ENCODE measurements at regions not wholly inside any gene's neighbourhood (a gene's known extent, or its start where the extent isn't known, plus 50 kb on each side); places are given as distances from the start of the nearest gene placed in this dataset.

DNA sequence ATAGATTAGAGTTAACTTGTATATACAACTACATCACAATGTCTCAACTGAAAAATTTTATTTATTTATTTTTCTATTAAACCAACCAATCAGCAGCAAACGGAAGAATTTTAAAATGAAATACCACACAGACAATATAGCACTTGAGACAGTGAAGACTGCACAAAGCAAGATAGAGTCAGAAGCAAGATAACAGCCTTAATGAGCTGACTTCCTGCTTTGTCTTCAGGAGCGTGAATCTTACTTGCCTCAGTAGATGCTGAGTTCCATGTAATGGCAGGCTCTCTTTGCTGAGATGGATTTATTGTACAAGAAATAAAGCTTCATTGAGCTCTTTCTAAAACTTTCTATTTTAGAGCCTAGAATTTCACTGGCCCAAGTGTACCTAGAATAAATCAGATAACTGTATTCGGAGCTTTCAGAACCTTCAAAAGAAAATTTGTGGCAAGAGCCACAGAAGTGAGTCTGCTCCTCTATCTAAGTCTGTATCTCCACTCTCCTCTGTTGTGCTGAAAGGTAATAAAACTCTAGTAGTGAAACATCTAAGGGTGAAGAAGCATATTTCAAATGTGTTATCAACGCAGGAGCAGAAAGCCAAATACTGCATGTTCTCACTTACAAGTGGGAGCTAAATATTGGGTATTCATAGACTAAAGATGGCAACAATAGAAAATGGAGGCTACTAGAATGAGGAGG is 83.3 kb upstream of the ANKRD55 start:
- DNase-seq (ENCODE audit: insufficient read length, low spot score) (no peak), FAIRE-seq (no peak)
- TF ChIP-seq PAX5 (IDR thresholded peaks at IDR 0.05; ENCODE audit: insufficient read depth, low read length, severe bottlenecking) (no peak), SPI1 (IDR thresholded peaks at IDR 0.05; ENCODE audit: low read depth, low read length) (no peak), POLR2AphosphoS5 (IDR thresholded peaks at IDR 0.05; ENCODE audit: low read depth, low read length) (no peak), TAF1 (IDR thresholded peaks at IDR 0.05; ENCODE audit: low read depth, low read length) (no peak), POLR2A (IDR thresholded peaks at IDR 0.05; ENCODE audit: low read depth, low read length) (no peak), POU2F2 (IDR thresholded peaks at IDR 0.05; ENCODE audit: low read depth, low read length) (no peak)

DNA sequence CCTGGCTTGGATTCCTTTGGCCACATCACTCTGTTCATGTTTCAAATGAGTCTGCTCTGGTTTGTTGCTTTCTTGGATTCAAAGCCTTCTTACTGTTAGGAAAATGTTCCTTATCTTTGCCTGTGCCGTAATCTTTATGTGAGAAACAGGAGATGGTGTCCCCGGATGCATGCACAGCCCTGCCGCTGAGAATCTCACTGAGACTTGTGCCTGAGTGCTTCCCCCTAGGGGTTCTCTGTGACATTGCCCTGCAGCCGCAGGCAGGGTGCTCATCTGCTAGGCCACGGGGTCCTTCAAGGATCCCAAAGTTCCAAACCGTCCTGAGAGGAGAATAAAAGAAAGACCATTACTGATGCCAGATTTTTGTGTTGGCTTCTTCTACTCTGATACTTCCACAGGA is 81.4 kb upstream of the ANKRD55 start:
- DNase-seq (ENCODE audit: insufficient read length, low spot score), result no peak
- no peak for FAIRE-seq
- TF ChIP-seq POLR2AphosphoS5 (IDR thresholded peaks at IDR 0.05; ENCODE audit: low read depth, low read length), result no peak
- no peak for TF ChIP-seq PAX5 (IDR thresholded peaks at IDR 0.05; ENCODE audit: insufficient read depth, low read length, severe bottlenecking)
- TF ChIP-seq POLR2A (IDR thresholded peaks at IDR 0.05; ENCODE audit: low read depth, low read length), result no peak
- TF ChIP-seq POU2F2 (IDR thresholded peaks at IDR 0.05; ENCODE audit: low read depth, low read length), result no peak
- no peak for TF ChIP-seq TAF1 (IDR thresholded peaks at IDR 0.05; ENCODE audit: low read depth, low read length)
- no peak for TF ChIP-seq SPI1 (IDR thresholded peaks at IDR 0.05; ENCODE audit: low read depth, low read length)

DNA sequence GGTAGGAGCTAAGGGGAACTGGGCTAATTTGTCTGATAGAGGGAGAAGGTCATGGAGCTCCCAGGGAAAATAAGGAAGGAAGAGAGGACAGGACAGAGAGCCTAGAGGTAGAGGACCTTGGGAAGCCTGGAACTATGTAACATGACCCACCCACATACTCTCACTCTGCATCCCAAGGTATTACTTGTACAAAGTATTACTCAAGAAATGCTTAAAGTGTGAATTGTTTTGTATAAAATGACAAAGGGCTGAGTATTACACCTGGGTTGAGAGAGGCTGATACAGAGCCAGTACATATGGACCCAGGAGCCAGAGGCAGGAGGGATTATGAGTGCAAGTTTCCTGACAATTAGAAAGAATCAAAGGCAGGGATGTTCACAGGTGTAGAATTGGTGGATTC is 80.5 kb upstream of the ANKRD55 start:
- DNase-seq (ENCODE audit: insufficient read length, low spot score), result no peak
- FAIRE-seq, result no peak
- TF ChIP-seq TAF1 (IDR thresholded peaks at IDR 0.05; ENCODE audit: low read depth, low read length) (no peak), POLR2A (IDR thresholded peaks at IDR 0.05; ENCODE audit: low read depth, low read length) (no peak), SPI1 (IDR thresholded peaks at IDR 0.05; ENCODE audit: low read depth, low read length) (no peak), POU2F2 (IDR thresholded peaks at IDR 0.05; ENCODE audit: low read depth, low read length) (no peak), PAX5 (IDR thresholded peaks at IDR 0.05; ENCODE audit: insufficient read depth, low read length, severe bottlenecking) (no peak), POLR2AphosphoS5 (IDR thresholded peaks at IDR 0.05; ENCODE audit: low read depth, low read length) (no peak)

DNA sequence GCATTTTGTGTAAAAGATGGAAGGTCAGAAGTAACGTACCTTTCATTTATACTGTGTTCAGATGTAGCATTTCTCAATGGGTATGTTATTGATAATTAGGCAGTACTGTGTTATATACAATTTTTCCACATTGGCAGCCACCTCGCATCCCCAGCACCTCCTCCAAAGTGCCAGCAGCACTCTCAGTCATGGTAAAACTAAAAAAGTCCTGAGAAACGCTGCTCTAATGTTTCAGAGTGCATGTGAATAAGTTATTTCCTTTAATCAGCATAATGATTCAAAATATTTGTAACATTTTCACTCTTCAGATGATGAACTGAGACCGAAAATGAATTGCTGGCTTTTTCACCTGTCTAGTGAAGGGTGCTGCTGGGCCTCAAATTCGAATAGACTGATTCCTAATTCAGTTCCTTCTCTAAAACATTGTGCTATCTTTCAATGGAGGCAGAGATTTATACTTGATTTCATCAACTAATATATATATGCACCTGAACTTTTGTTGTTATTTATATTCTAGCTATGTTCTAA is 79.9 kb upstream of the ANKRD55 start:
- no peak for DNase-seq (ENCODE audit: insufficient read length, low spot score)

DNA sequence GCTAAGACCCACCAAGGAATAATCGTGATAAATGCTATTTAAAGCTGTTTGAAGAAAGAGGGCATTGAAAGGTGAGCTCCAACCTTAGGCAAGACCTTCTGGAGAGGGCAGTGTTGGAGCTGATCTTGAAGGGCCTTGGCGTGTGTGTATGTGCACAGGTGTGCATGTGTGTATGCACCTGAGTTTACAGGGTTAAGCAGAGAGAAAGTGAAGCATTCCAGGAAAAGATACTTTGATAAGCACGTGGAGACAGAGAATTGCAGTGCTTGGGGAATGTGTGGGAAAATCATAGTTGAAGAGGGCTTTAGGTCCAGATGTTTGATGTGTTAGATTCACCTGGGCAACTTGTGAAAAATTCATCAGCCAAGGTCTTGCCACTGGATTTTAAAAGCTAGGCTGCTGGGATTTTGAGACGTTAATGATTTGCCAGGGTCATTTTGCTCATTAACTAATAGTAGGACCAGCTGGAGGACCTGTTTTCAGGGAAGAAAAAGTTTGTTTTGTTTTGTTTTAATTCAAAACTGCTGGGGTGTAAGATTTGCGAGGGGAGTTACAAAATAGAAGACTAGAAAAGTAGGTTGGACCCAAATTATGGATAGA is 78.3 kb upstream of the ANKRD55 start:
- DNase-seq (ENCODE audit: insufficient read length, low spot score), result no peak
- TF ChIP-seq PAX5 (IDR thresholded peaks at IDR 0.05; ENCODE audit: insufficient read depth, low read length, severe bottlenecking) (no peak), POLR2AphosphoS5 (IDR thresholded peaks at IDR 0.05; ENCODE audit: low read depth, low read length) (no peak), TAF1 (IDR thresholded peaks at IDR 0.05; ENCODE audit: low read depth, low read length) (no peak)
- no peak for FAIRE-seq

More for the DNA sequence above, 79.9 kb upstream of the ANKRD55 start:
- FAIRE-seq, result no peak
- TF ChIP-seq POU2F2 (IDR thresholded peaks at IDR 0.05; ENCODE audit: low read depth, low read length), result no peak
- no peak for TF ChIP-seq PAX5 (IDR thresholded peaks at IDR 0.05; ENCODE audit: insufficient read depth, low read length, severe bottlenecking)
- TF ChIP-seq TAF1 (IDR thresholded peaks at IDR 0.05; ENCODE audit: low read depth, low read length), result no peak

GRCh38 chr5:56310711-56311204 is 77.6 kb upstream of the ANKRD55 start:
- FAIRE-seq, result no peak
- DNase-seq (ENCODE audit: insufficient read length, low spot score), result no peak
- TF ChIP-seq TAF1 (IDR thresholded peaks at IDR 0.05; ENCODE audit: low read depth, low read length) (no peak), POLR2AphosphoS5 (IDR thresholded peaks at IDR 0.05; ENCODE audit: low read depth, low read length) (no peak), POU2F2 (IDR thresholded peaks at IDR 0.05; ENCODE audit: low read depth, low read length) (no peak), SPI1 (IDR thresholded peaks at IDR 0.05; ENCODE audit: low read depth, low read length) (no peak), POLR2A (IDR thresholded peaks at IDR 0.05; ENCODE audit: low read depth, low read length) (no peak), PAX5 (IDR thresholded peaks at IDR 0.05; ENCODE audit: insufficient read depth, low read length, severe bottlenecking) (no peak)

GRCh38 chr5:56309262-56309826 is 76.2 kb upstream of the ANKRD55 start:
- FAIRE-seq (no peak), DNase-seq (ENCODE audit: insufficient read length, low spot score) (no peak)
- TF ChIP-seq TAF1 (IDR thresholded peaks at IDR 0.05; ENCODE audit: low read depth, low read length), result no peak
- TF ChIP-seq SPI1 (IDR thresholded peaks at IDR 0.05; ENCODE audit: low read depth, low read length), result no peak

- TF ChIP-seq POLR2A (IDR thresholded peaks at IDR 0.05; ENCODE audit: low read depth, low read length) (no peak), POU2F2 (IDR thresholded peaks at IDR 0.05; ENCODE audit: low read depth, low read length) (no peak), SPI1 (IDR thresholded peaks at IDR 0.05; ENCODE audit: low read depth, low read length) (no peak), POLR2AphosphoS5 (IDR thresholded peaks at IDR 0.05; ENCODE audit: low read depth, low read length) (no peak), TAF1 (IDR thresholded peaks at IDR 0.05; ENCODE audit: low read depth, low read length) (no peak), PAX5 (IDR thresholded peaks at IDR 0.05; ENCODE audit: insufficient read depth, low read length, severe bottlenecking) (no peak)
- FAIRE-seq, result no peak
- DNase-seq (ENCODE audit: insufficient read length, low spot score), result no peak
These were observed 74.7 kb upstream of the ANKRD55 start for GRCh38 chr5:56307714-56308333.

GRCh38 chr5:56306433-56307150 is 73.5 kb upstream of the ANKRD55 start:
- FAIRE-seq, result no peak
- no peak for TF ChIP-seq TAF1 (IDR thresholded peaks at IDR 0.05; ENCODE audit: low read depth, low read length)
- TF ChIP-seq POU2F2 (IDR thresholded peaks at IDR 0.05; ENCODE audit: low read depth, low read length), result no peak
- TF ChIP-seq PAX5 (IDR thresholded peaks at IDR 0.05; ENCODE audit: insufficient read depth, low read length, severe bottlenecking), result no peak
- TF ChIP-seq SPI1 (IDR thresholded peaks at IDR 0.05; ENCODE audit: low read depth, low read length), result no peak
- TF ChIP-seq POLR2A (IDR thresholded peaks at IDR 0.05; ENCODE audit: low read depth, low read length), result no peak
- no peak for TF ChIP-seq POLR2AphosphoS5 (IDR thresholded peaks at IDR 0.05; ENCODE audit: low read depth, low read length)
- no peak for DNase-seq (ENCODE audit: insufficient read length, low spot score)

All from GM12891 (cell line).